ENCODE measurements at regions not wholly inside any gene's neighbourhood (a gene's known extent, or its start where the extent isn't known, plus 50 kb on each side); places are given as distances from the start of the nearest gene placed in this dataset.

DNA sequence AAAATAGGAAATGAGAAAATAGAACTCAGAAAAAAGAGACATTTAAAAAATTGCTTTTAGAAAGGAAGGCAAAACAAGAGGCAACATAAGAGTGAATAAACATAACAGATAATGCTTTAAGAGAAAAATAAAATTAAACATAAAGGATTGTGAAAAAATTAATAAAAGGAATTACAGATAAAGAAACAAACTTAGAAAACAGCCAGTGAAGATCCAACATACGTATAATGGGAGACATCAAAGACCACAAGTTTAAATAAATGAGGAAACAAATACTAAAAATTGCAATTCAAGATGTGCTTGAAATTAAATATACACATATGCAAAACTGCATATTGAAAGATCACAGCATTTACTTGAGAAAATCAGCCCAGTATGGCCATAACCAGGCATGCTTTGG lies 448.9 kb downstream of the NBAS start:
- TF ChIP-seq, protein P1, sequence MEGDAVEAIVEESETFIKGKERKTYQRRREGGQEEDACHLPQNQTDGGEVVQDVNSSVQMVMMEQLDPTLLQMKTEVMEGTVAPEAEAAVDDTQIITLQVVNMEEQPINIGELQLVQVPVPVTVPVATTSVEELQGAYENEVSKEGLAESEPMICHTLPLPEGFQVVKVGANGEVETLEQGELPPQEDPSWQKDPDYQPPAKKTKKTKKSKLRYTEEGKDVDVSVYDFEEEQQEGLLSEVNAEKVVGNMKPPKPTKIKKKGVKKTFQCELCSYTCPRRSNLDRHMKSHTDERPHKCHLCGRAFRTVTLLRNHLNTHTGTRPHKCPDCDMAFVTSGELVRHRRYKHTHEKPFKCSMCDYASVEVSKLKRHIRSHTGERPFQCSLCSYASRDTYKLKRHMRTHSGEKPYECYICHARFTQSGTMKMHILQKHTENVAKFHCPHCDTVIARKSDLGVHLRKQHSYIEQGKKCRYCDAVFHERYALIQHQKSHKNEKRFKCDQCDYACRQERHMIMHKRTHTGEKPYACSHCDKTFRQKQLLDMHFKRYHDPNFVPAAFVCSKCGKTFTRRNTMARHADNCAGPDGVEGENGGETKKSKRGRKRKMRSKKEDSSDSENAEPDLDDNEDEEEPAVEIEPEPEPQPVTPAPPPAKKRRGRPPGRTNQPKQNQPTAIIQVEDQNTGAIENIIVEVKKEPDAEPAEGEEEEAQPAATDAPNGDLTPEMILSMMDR (IDR thresholded peaks at IDR 0.05): no peak
- TF ChIP-seq POLR2A (IDR thresholded peaks at IDR 0.05): no peak
